ENCODE measurements at regions not wholly inside any gene's neighbourhood (a gene's known extent, or its start where the extent isn't known, plus 50 kb on each side); places are given as distances from the start of the nearest gene placed in this dataset.
A peak's percentile ranks its signal among the peaks of the same experiment; 100 is the strongest.

GRCh38 chr12:82097438-82097837, 260.7 kb downstream of the CCDC59 start:
- Histone ChIP-seq H3K4me3 (ENCODE audit: low read length) (no peak overlapping the region), H3K27me3 (ENCODE audit: control insufficient read depth, insufficient read depth) (no peaks in the 10 kb centered on the region), H3K9me3 (ENCODE audit: control insufficient read depth, low read length) (no peaks in the 10 kb centered on the region), H3K27ac (ENCODE audit: low read length) (no peak overlapping the region), H3K4me1 (ENCODE audit: control insufficient read depth, insufficient read depth, low read length) (no peaks in the 10 kb centered on the region)
- DNase-seq (no peak), ATAC-seq (no peak)
- intact Hi-C loops (cut with DNase I) = no loop called here
- 74% methylated on average over 1 of the region's 1 CpG for WGBS

GRCh38 chr12:82090165-82090564, 268.0 kb downstream of the CCDC59 start:
- DNase-seq = no peak
- H3K4me1 ChIP-seq (ENCODE audit: control insufficient read depth, insufficient read depth, low read length) = no peaks in the 10 kb centered on the region
- H3K9me3 ChIP-seq (ENCODE audit: control insufficient read depth, low read length) = no peaks in the 10 kb centered on the region
- 91% methylated on average over 1 of the region's 1 CpG for WGBS
- no peak overlapping the region for H3K27ac ChIP-seq (ENCODE audit: low read length)
- ATAC-seq = no peak
- H3K4me3 ChIP-seq (ENCODE audit: low read length) = no peak overlapping the region
- no peaks in the 10 kb centered on the region for H3K27me3 ChIP-seq (ENCODE audit: control insufficient read depth, insufficient read depth)
- intact Hi-C loops (cut with DNase I) = no loop called here

- WGBS = 74% methylated on average over 7 of the region's 7 CpGs
- no peaks in the 10 kb centered on the region for H3K9me3 ChIP-seq (ENCODE audit: control insufficient read depth, low read length)
- no peak overlapping the region for H3K27ac ChIP-seq (ENCODE audit: low read length)
- ATAC-seq = no peak
- intact Hi-C loops (cut with DNase I) = no loop called here
- no peaks in the 10 kb centered on the region for H3K27me3 ChIP-seq (ENCODE audit: control insufficient read depth, insufficient read depth)
- no peak overlapping the region for H3K4me3 ChIP-seq (ENCODE audit: low read length)
- DNase-seq = no peak
- H3K4me1 ChIP-seq (ENCODE audit: control insufficient read depth, insufficient read depth, low read length) = no peaks in the 10 kb centered on the region
Measured at GRCh38 chr12:82089369-82090121, 268.6 kb downstream of the CCDC59 start.

GRCh38 chr12:82082501-82082900, 275.7 kb downstream of the CCDC59 start:
- ATAC-seq (no peak), DNase-seq (no peak)
- intact Hi-C loops (cut with DNase I) = no loop called here
- no peak overlapping the region for H3K4me3 ChIP-seq (ENCODE audit: low read length)
- H3K27ac ChIP-seq (ENCODE audit: low read length) = no peak overlapping the region
- no peaks in the 10 kb centered on the region for H3K9me3 ChIP-seq (ENCODE audit: control insufficient read depth, low read length)
- WGBS = 45% methylated on average over 3 of the region's 3 CpGs
- H3K4me1 ChIP-seq (ENCODE audit: control insufficient read depth, insufficient read depth, low read length) = no peaks in the 10 kb centered on the region
- no peaks in the 10 kb centered on the region for H3K27me3 ChIP-seq (ENCODE audit: control insufficient read depth, insufficient read depth)

- intact Hi-C loops (cut with DNase I) = no loop called here
- Histone ChIP-seq H3K27ac (ENCODE audit: low read length) (no peak overlapping the region), H3K27me3 (ENCODE audit: control insufficient read depth, insufficient read depth) (no peaks in the 10 kb centered on the region), H3K4me3 (ENCODE audit: low read length) (no peak overlapping the region), H3K4me1 (ENCODE audit: control insufficient read depth, insufficient read depth, low read length) (no peaks in the 10 kb centered on the region), H3K9me3 (ENCODE audit: control insufficient read depth, low read length) (no peaks in the 10 kb centered on the region)
- 50% methylated on average over 2 of the region's 2 CpGs for WGBS
- DNase-seq = no peak
- no peak for ATAC-seq
Measured at GRCh38 chr12:82069931-82070514, 288.2 kb downstream of the CCDC59 start.

- ATAC-seq (no peak), DNase-seq (no peak)
- WGBS = 49% methylated on average over 3 of the region's 3 CpGs
- Histone ChIP-seq H3K4me3 (ENCODE audit: low read length) (no peak overlapping the region), H3K9me3 (ENCODE audit: control insufficient read depth, low read length) (no peaks in the 10 kb centered on the region), H3K4me1 (ENCODE audit: control insufficient read depth, insufficient read depth, low read length) (no peaks in the 10 kb centered on the region), H3K27me3 (ENCODE audit: control insufficient read depth, insufficient read depth) (no peaks in the 10 kb centered on the region), H3K27ac (ENCODE audit: low read length) (no peak overlapping the region)
- intact Hi-C loops (cut with DNase I) = no loop called here
Measured at GRCh38 chr12:82058197-82058596, 299.0 kb upstream of the PPFIA2 start.

- ATAC-seq = no peak
- intact Hi-C loops (cut with DNase I) = no loop called here
- DNase-seq = no peak
- 45% methylated on average over 2 of the region's 2 CpGs for WGBS
- no peaks in the 10 kb centered on the region for H3K9me3 ChIP-seq (ENCODE audit: control insufficient read depth, low read length)
- no peaks in the 10 kb centered on the region for H3K27me3 ChIP-seq (ENCODE audit: control insufficient read depth, insufficient read depth)
- no peak overlapping the region for H3K27ac ChIP-seq (ENCODE audit: low read length)
- H3K4me1 ChIP-seq (ENCODE audit: control insufficient read depth, insufficient read depth, low read length) = no peaks in the 10 kb centered on the region
- no peak overlapping the region for H3K4me3 ChIP-seq (ENCODE audit: low read length)
Measured at GRCh38 chr12:82057770-82058169, 298.6 kb upstream of the PPFIA2 start.

- intact Hi-C loops (cut with DNase I) = no loop called here
- DNase-seq = no peak
- no peaks in the 10 kb centered on the region for H3K9me3 ChIP-seq (ENCODE audit: control insufficient read depth, low read length)
- no peak overlapping the region for H3K27ac ChIP-seq (ENCODE audit: low read length)
- H3K4me1 ChIP-seq (ENCODE audit: control insufficient read depth, insufficient read depth, low read length) = no peaks in the 10 kb centered on the region
- 65% methylated on average over 1 of the region's 1 CpG for WGBS
- no peaks in the 10 kb centered on the region for H3K27me3 ChIP-seq (ENCODE audit: control insufficient read depth, insufficient read depth)
- no peak overlapping the region for H3K4me3 ChIP-seq (ENCODE audit: low read length)
- ATAC-seq = no peak
Measured at GRCh38 chr12:82055391-82055790, 296.2 kb upstream of the PPFIA2 start.

- Histone ChIP-seq H3K9me3 (ENCODE audit: control insufficient read depth, low read length) (no peaks in the 10 kb centered on the region), H3K4me3 (ENCODE audit: low read length) (no peak overlapping the region), H3K4me1 (ENCODE audit: control insufficient read depth, insufficient read depth, low read length) (no peaks in the 10 kb centered on the region), H3K27me3 (ENCODE audit: control insufficient read depth, insufficient read depth) (no peaks in the 10 kb centered on the region), H3K27ac (ENCODE audit: low read length) (no peak overlapping the region)
- intact Hi-C loops (cut with DNase I) = no loop called here
- ATAC-seq = no peak
- no peak for DNase-seq
- WGBS = 80% methylated on average over 2 of the region's 2 CpGs
Measured at GRCh38 chr12:82054566-82054965, 295.4 kb upstream of the PPFIA2 start.

GRCh38 chr12:82047446-82047845, 288.3 kb upstream of the PPFIA2 start:
- peak in 1 of 3 donors; percentile 8 for DNase-seq
- intact Hi-C loops (cut with DNase I) = no loop called here
- Histone ChIP-seq H3K27ac (ENCODE audit: low read length) (no peak overlapping the region), H3K27me3 (ENCODE audit: control insufficient read depth, insufficient read depth) (no peaks in the 10 kb centered on the region), H3K4me3 (ENCODE audit: low read length) (no peak overlapping the region), H3K9me3 (ENCODE audit: control insufficient read depth, low read length) (no peaks in the 10 kb centered on the region), H3K4me1 (ENCODE audit: control insufficient read depth, insufficient read depth, low read length) (no peaks in the 10 kb centered on the region)
- no peak for ATAC-seq
- 39% methylated on average over 2 of the region's 2 CpGs for WGBS

- intact Hi-C loops (cut with DNase I) = no loop called here
- Histone ChIP-seq H3K27ac (ENCODE audit: low read length) (no peak overlapping the region), H3K4me1 (ENCODE audit: control insufficient read depth, insufficient read depth, low read length) (no peaks in the 10 kb centered on the region), H3K4me3 (ENCODE audit: low read length) (no peak overlapping the region), H3K27me3 (ENCODE audit: control insufficient read depth, insufficient read depth) (no peaks in the 10 kb centered on the region), H3K9me3 (ENCODE audit: control insufficient read depth, low read length) (no peaks in the 10 kb centered on the region)
- ATAC-seq (no peak), DNase-seq (no peak)
- WGBS = 71% methylated on average over 2 of the region's 2 CpGs
Measured at GRCh38 chr12:82040987-82041743, 282.0 kb upstream of the PPFIA2 start.
